GM18867 (cell line): ENCODE measurements at regions not wholly inside any gene's neighbourhood (a gene's known extent, or its start where the extent isn't known, plus 50 kb on each side); places are given as distances from the start of the nearest gene placed in this dataset.
"Not testable (repeated sequence)": the region's sequence is repeated elsewhere in the genome, so short reads cannot be mapped to it uniquely, and the experiment has no call there.

Experiments
- ATAC-seq: cut with Tn5 transposase; IDR thresholded peaks from one replicate; pipeline ENCODE4 v1.9.1; 2021; ENCODE audit warnings: mild to moderate bottlenecking, moderate library complexity; ENCODE audit not compliant: unreplicated experiment

DNA sequence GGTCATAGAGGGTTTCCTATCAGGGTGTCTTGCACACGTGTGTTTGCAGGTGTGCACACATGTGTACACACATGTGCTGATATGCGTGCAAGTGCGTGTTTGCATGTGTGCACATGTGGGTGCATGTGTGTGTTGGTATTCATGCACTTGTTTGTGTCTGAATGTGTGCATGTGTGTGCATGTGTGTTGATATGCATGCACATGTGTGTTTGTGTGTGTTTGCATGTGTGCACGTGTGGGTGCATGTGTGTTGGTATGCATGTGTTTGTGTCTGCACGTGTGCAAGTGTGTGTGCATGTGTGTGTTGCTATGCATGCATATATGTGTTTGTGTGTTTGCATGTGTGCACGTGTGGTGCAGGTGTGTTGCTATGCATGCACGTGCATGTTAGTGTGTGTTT lies 150.5 kb downstream of the SOX1 start:
- no peak for ATAC-seq

- ATAC-seq: no peak
Measured at GRCh38 chr13:112218416-112218815, 151.5 kb downstream of the SOX1 start.

GRCh38 chr13:112219740-112220139 lies 152.8 kb downstream of the SOX1 start:
- ATAC-seq: no peak

DNA sequence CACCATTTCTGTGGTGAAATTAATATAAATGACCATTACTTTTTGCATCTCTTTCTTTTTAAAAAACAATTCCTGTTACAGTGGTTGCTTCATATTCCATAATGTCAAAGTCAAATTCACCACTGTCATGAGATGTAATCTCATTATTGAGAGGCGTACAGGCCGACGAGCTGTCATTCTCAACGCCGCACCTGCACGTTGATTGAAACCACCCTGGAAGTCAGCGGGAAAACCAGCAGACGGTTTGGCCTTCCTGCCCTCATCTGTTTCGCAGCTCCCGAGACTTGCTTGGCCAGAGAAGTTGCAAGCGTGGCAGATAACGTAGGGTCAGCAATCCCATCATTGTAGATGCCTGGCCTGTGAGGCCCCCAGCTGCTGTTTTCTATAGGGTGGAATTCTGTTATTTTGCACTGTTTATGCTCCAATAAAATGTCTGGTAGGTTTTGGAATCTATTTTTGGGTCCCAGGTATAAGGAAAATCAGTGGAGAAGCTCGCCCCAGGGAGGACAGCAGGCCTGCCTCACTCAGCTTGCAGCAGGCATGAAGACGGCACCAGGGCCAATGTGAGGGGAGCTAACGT lies 153.4 kb downstream of the SOX1 start:
- ATAC-seq: no peak

DNA sequence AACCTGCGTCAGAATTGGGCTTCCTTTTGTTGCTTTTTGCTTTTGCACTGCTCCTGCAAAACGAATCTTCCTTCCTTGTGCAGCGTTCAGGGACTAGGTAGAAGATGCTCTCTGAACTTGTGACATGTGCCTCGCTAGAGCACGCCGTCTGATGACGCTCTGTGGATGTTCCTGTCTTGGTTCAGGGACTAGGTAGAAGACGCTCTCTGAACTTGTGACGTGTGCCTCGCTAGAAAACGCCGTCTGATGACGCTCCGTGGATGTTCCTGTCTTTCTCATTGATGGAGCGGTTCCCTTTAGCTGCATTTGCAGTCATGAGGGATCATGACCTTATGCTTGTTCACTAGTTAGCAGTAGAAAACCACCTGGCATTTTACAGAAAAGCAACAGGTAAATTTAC lies 154.0 kb downstream of the SOX1 start:
- no peak for ATAC-seq

DNA sequence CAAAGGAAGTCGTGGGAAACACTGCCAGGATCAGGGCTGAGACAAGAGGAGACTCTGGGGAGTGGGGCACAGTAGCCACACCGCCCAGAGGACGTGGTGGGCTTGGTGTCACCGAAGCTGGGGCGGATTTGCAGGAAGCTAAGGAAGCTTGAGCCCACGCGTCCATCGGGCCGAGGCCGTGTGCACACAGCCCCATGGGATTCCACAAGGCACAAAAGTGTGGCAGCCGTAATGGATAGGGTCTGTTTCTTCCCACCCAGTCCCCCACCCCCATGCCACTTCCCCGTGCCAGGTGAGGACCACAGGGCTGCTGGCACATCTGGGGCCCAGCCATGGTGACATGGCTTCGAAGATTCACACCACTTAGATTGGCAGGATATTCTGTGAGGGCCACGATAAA lies 153.2 kb upstream of the SPACA7 start:
- no peak for ATAC-seq

DNA sequence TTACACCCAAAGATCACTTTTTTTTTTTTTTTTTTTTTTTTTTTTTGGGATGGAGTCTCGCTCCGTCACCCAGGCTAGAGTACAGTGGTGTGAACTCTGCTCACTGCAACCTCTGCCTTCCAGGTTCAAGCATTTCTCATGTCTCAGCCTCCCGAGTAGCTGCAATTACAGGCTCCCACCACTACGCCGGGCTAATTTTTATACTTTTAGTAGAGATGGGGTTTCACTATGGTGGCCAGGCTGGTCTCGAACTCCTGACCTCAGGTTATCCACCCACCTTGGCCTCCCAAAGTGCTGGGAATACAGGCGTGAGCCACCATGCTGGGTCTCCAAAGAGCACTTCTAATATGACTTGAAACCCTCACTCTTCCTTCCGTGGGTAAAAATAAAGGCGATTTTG lies 152.2 kb upstream of the SPACA7 start:
- ATAC-seq: not testable (repeated sequence)

DNA sequence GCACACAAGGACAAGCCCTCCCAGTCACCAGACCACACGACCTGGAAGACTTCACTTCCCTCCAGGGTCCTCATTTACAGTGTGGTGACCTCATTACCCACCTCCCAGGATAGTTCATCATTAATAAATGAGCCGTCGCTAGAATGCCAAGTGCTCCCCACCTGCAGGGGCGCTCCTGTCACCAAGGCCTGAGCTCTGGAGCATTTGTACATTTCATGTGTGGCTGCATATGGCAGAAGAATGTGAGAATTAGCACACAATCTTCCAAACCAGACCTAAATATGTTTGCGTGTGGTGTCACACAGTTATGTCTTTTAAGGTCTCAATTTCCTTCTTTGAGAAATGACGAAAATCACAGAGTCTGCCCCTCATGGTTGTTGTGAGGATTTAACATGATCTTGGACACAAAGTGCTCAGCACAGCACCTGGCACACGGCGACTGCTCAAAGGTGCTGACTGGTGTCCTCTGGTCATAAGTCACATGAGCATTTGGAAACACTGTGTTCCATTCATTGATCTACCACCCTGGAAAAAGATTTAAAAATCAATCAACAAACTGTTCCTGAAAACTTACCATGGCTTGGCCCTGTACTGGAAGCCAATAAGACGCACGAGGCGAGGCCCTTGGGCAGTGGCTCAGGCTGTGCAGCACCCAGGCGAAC lies 150.6 kb upstream of the SPACA7 start:
- no peak for ATAC-seq

GRCh38 chr13:112226320-112227002 lies 149.7 kb upstream of the SPACA7 start:
- no peak for ATAC-seq

GRCh38 chr13:112227031-112227430 lies 149.1 kb upstream of the SPACA7 start:
- ATAC-seq: no peak

GRCh38 chr13:112229445-112229844 lies 146.7 kb upstream of the SPACA7 start:
- no peak for ATAC-seq

DNA sequence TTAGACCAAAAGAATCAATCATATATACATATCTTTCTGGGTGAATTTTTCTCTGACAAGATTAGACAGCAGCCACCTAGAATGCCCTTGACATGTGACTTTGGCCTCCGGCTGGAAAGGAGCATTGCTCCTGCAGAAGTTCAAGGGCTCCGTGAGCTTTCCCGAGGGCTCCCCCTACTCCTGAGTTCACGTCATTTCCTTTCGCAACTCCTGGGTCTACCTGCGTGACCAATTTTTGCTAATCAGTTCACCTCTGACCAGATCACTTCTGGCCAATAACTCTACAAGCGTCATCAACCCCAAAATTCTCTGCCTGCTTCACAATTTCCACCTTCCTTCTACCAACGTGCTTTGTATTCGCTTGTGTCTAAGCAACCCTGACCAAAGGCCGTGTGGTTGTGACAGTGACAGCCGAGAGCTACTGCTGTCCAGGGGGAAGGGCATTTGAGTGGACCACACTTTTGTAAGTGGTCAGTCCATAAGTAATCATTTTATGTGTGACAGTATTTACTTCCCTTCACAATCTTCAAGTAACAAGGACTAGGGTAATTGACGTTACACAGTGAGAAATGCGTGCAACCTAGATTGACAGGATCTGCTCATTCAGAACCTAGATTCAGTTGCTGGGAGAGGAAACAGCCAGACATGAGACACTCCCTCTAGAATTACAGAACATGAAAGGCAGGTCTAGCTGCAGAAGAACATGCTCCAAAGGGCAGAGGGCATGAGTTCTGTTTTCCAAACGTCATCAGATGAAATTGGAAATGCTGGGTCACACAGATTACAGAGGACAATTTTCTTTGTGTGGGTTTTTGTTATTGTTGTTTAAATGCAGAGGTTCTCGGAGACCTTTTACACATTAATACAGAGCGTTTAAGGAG lies 145.9 kb upstream of the SPACA7 start:
- ATAC-seq: no peak

GRCh38 chr13:112231451-112232083 lies 144.6 kb upstream of the SPACA7 start:
- ATAC-seq: no peak

- ATAC-seq: no peak
Measured at GRCh38 chr13:112233256-112233655, 142.9 kb upstream of the SPACA7 start.

DNA sequence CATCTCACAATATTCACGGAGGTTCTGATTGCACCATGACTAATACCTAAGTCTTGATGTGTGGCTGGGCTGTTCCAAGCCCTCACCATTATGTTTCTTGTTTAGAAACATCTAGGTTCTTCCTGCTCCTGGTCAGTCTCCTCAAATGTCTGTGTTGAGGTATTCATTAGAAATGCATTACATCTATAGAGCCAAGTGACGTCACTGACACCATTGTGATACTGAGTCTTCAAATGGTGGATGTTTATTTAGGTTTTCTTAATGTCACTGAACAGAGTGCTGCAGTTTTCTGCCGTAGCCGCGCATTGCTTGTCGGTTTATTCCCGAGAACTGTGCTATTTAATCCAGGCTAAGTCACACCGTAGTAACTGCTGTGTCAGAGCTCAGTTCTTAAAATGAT lies 142.4 kb upstream of the SPACA7 start:
- ATAC-seq: no peak

- no peak for ATAC-seq
Measured at GRCh38 chr13:112234131-112234875, 141.9 kb upstream of the SPACA7 start.

DNA sequence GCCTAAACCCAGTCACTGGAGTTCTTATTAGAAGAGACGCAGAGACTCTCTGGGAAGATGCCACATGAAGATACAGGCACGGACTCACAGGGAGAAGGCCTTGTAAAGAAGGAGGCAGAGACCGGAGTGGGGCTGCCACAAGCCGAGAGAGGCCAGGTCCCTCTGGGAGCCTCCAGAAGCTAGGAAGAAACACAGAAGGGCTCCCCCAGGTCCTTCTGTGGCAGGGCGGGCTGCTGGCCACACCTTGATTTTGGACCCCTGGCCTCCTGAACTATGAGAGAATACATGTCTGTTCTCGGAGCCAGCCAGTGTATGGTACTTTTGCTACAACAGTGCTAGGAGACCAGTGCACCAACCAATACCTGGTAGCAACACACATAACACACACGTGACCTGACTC lies 140.1 kb upstream of the SPACA7 start:
- no peak for ATAC-seq

GRCh38 chr13:112236539-112237197 lies 139.5 kb upstream of the SPACA7 start:
- no peak for ATAC-seq

- ATAC-seq: no peak
Measured at GRCh38 chr13:112238436-112238995, 137.6 kb upstream of the SPACA7 start.
